GM19351 (cell line): ENCODE measurements at regions not wholly inside any gene's neighbourhood (a gene's known extent, or its start where the extent isn't known, plus 50 kb on each side); places are given as distances from the start of the nearest gene placed in this dataset.
"Not testable (repeated sequence)": the region's sequence is repeated elsewhere in the genome, so short reads cannot be mapped to it uniquely, and the experiment has no call there.

Experiments
- ATAC-seq: cut with Tn5 transposase; IDR thresholded peaks from one replicate; pipeline ENCODE4 v1.9.1; 2021; ENCODE audit warnings: mild to moderate bottlenecking, moderate library complexity; ENCODE audit not compliant: unreplicated experiment

DNA sequence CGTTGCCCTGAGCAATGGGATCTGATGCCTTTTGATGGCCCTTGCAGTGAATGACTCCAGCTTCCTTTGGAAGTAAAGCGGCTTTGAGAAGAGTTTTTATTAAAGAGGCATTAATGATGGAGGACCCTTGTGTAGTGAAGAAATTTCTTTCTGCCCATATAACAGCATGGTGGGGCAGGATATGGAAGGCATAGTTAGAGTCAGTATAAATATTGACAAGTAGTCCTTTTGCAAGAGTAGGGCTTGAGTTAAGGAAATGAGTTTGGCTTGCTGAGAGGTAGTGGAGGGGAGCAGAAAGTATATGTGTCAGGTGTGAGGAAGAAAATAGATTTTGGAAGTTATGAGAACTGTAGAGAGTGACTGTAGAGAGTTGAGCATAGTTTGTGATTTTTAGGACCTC lies 254.1 kb upstream of the DIO3 start:
- ATAC-seq: not testable (repeated sequence)

DNA sequence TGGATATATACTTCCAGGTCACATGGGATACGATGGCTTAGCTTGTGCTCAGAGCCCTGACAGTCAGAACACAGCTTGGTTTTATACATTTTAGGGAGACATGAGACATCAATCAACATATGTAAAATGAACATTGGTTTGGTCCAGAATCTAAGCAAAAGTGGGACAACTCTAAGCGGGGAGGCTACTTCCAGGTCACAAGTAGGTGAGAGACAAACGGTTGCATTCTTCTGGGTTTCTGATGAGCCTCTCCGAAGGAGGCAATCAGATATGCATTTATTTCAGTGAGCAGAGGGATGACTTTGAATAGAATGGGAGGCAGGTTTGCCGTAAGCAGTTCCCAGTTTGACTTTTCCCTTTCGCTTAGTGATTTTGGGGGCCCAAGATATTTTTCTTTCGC lies 250.1 kb upstream of the DIO3 start:
- ATAC-seq: not testable (repeated sequence)

DNA sequence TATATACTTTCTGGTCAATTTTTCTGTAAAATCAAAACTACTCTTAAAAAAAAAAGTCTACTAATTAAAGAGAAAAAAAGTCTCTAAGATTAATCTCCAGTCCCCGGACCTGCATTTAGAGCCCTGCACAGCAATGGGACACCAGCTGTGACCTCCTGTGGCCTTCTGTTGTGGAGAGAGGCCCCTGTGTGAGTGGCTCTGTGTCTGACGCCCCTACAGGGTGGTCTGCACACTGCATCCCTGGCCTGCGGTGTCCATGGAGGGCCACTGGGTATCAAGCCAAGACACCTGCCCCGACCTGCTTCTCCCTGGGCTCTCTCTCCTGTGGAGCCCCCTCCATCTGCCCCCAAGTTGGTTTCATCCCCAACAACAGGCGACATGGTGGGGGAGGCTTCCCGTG lies 248.0 kb upstream of the DIO3 start:
- ATAC-seq: no peak

DNA sequence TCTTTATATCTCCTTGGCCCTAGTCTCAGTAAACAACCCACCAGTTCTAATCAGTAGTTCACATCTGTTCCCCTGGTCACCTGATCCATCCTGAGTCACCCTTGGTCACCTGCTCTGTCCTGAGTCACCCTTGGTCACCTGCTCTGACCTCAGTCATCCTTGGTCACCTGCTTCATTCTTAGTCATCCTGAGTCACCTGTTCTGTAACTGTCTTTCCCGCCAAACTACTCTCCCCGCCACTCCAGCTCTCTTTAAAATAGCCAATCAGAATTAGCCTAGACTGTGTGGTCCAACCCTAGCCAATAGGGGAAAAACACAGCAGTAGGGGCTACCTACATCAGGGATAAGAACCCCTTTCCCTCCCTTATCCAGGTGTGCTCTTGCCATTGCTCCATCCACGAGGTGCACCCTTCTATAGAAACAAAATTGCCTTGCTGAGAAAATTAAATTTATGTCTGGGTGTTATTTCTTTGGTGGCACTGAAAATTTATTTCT lies 245.4 kb upstream of the DIO3 start:
- ATAC-seq: no peak

DNA sequence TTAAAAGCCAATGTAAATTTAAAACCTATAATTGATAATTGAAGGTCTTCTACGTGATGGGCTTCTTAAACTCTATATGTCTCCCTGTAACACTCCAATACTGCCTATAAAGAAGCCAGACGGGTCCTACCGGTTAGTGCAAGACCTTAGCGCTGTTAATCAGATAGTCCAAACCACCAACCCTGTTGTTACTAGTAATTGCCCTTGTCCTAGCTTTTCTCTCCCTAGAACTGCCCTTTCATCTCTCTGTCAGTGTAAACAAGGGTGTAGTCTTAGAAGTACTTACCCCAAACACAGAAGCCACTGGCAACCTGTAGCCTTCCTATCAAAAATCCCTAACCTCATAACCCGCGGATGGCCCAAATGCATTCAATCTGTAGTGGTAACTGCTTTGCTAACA lies 243.0 kb upstream of the DIO3 start:
- no peak for ATAC-seq

DNA sequence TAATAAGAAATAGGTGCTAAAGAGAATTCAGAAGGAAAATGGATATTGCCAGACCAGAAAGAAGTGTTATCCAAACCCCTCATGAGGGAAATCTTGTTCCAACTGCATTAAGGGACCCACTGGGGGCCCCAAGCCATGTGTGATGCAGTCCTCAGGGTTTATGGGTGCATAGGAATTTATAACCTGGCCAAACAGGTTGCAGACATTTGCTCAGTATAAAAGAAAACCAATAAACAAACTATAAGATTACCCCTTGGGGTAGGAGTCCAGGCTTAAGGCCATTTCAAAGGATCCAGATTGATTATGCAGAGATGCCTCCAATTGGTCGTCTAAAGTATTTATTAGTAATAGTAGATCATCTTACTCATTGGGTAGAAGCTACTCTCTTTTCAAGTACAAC lies 240.9 kb upstream of the DIO3 start:
- no peak for ATAC-seq

DNA sequence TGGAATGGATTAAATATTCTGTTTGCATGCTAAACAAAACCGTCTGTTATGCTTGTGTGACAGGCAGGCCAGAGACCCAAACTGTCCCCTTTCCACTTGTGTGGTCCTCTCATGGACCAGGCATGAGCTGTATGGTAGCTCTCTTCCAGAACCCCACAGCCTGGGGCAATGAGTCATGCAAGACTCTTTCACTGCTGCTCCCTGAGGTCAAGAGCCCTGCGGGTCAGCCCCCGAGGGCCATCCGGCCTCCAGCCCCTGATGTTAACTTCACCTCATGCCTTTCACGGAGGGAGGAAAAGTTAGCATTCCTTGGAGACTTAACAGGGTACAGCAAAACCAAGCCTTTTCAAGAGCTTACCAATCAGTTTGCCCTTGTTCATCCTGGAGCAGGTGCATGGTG lies 239.1 kb upstream of the DIO3 start:
- no peak for ATAC-seq

DNA sequence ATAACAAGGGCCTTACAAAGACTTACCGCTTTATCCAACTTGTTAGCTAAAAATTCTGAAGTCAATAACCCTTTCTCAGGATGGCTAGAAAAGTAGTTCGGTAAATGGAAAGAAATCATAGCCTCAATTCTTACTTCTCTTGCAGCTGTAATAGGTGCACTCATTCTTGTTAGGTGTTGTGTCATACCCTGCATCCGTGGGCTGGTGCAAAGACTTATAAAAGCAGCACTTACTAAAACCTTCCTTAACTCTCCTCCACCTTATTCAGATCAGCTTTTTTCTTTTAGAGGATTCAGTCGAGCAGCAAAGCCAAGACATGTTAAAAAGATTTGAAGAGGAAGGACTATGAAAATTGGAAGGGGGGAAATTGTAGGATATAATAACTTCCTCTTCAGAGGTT lies 238.2 kb upstream of the DIO3 start:
- no peak for ATAC-seq

DNA sequence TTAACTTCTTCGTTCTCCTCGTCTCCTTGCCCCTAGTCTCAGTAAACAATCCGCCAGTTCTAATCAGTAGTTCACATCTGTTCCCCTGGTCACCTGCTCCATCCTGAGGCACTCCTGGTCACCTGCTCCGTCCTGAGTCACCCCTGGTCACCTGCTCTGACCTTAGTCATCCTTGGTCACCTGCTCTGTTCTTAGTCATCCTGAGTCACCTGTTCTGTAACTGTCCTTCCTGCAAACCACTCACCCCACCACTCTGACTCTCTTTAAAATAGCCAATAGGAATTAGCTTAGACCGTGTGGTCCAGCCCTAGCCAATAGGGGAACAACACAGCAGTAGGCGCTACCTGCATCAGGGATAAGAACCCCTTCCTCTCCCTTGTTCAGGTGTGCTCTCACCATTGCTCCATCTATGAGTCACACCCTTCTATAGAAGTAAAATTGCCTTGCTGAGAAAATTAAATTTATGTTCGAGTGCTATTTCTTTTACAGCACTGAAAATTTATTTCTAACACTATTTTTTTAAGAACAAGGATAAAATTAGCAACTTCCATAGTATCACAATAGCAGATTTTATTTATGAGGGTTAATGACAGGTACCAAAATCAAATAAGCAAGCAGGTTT lies 237.6 kb upstream of the DIO3 start:
- ATAC-seq: not testable (repeated sequence)

DNA sequence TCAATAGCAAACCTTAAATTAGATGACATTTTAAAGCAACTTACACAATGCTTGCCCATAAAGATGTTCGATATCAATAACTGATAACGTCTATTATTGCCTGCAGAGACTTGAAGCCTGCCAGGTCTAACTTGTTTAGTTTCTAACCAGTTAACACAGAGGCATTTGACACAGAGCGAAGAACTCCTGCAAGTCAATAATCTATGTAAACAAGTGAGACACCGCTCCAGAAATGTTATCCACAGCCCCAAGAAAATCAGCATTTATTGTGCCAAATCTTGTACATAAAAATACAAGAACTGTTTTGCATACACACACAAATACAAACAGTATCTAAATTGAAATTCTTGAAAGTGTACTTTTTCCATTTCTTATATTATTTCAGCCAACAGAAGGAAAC lies 236.0 kb upstream of the DIO3 start:
- no peak for ATAC-seq

DNA sequence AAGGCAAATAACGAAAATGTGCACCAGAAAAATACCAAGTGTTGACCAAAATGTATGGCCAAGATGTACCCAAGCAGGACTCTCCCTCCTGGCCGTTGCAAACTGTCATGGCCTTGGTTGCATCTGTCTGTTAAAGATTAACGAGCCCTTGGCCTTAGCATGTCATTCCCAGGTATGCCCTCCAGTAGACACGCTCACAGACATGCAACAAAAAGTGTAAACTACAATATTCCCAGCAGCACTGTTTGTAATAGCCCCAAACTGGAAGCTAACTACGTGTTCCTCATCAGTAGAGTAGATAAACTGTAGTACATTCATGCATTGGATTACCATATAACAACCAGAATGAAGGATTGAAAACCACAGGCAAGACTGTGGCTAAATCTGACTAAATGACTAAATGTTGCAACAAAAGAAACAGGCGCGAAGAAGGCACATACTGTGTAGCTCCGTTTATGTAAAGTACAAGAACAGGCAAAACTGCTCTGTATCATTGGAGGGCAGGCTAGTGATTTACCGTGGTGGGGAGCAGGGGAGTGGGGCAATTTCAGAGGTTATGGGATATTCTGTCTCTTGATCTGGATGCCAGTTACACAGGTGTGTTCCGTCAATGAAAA lies 232.8 kb upstream of the DIO3 start:
- ATAC-seq: no peak

DNA sequence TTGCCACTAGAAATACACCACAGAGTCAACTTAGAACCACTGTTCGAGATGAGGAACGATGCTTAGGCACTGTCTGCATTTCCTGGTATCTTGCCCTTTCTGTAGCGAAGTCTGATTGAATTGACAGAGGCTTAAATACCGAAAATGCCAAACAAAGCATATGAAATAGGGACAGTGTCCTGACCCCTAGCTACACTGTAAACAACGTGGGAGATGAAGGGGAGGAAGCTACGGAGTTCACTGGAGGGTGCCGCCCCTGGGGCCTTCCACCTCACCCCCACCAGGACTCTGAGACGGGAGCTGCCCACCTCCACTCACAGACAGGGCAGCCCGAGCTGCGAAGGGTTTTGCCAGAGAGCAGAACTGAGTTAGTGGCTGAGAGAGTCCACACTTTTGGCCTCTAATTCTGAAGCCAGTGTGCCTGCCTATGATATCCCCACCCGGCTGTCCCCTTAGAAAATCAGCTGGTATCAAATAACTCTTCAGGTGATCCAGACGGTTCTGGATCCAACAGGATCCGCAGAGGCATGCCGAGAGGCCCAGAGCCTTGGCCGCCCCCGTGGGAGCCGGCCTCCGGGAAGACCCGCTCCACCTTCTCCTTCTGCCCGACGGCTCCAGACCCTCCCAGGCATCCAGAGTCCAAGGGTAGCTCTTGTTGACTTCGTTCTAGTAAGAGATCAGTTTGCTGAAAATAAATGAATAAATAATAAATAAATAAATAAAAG lies 230.7 kb upstream of the DIO3 start:
- no peak for ATAC-seq

DNA sequence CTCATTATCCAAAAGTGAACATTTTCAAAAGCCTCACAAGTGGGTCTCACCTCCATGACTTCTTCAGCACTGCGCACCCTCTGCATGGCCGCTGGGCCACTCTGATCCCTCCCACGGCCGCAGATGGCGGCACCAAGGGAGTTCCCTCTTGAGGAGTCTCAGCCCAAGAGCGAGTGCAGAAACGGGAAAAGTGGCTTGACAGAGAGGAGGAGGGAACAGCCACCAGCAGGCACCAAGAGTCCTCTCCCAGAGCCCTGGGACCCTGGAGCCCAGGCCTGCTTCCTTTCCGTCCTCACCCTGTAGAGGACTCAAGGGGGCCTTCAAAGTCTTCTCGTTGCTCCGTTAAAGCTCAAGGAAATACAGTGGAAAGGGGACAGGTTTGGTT lies 230.2 kb upstream of the DIO3 start:
- no peak for ATAC-seq

DNA sequence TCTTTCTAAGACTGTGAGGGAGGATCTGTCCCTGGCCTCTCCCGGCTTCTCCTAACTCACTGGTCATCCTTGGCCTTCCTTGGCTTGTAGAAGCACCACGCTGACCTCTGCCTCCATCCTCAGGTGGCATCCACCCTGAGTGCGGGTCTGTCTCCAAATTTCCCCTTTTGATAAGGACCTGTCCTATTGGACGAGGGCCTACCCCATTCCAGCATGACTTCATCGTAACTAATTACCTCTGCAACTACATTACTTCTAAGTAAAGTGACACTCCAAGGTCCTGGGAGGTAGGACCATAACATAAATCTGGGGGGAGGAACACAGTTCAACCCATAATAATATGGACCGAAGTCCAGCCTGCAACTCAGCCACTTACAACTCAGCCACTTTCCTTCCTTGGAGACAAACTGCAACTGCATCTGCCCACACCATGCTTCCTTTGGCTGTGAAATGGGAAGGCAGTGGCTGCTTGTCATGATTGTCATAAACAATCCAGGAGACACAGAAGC lies 229.6 kb upstream of the DIO3 start:
- no peak for ATAC-seq

DNA sequence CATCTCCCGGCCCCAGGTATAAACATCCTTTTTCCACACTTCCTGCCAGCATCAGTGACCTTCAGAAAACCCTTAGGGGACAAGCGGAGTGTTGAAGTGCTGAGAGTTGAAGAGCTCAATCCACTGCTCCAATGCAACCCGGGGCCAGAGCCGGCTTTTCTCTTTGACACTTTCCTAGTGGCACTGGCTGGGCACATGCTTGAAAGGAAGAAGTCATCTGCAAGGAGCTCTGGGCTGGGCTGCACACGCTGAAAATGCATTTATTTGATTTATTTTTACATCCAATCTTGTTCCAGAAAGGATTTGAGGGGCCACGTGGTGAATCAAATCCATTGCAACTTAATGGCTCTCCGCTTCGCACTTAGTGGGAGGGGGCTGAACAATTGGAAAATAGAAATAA lies 229.0 kb upstream of the DIO3 start:
- ATAC-seq: no peak

DNA sequence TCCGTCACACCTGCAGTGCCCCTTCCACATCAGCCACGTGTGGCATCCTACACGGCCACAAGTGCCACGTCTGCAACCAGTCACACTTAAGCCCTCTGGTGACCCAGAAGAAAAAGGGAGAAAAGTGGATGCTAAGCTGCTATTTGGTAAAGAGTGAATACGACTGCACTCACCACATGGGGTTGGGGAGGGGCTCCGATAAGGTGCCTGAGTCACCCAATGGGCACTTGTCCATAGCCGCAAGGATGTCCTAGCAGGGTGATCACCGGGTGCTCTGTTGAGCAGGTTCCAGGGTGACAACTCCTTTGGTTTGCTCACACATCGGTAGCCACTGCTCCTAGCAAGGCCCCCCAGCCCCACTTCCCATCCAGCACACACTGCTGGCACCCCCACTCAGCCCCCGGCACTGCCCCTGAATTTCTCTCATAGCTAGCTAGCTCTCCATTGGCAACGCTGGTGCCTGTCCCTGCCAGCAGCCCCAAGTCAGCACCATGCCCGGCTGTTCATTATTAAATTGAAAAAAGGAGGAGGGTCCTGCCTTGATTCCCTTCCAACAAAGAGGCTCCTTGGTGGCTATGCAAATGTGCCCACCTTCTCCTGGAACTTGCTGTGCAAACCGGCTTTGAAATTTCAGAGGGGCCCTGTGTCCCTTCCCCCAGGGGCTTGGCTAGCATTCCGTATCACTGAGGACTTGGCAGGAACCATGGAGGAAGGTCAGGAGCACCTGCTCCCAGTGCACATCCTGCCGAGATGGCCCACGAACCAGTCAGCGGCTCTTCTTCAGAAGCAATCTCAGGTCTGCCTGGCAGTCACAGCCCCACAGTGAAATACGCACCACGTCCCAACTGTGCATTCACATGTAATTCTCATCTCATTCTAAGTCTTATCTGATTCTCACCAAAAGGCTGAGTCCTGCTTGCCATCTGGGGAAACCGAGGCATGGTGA lies 227.7 kb upstream of the DIO3 start:
- no peak for ATAC-seq

DNA sequence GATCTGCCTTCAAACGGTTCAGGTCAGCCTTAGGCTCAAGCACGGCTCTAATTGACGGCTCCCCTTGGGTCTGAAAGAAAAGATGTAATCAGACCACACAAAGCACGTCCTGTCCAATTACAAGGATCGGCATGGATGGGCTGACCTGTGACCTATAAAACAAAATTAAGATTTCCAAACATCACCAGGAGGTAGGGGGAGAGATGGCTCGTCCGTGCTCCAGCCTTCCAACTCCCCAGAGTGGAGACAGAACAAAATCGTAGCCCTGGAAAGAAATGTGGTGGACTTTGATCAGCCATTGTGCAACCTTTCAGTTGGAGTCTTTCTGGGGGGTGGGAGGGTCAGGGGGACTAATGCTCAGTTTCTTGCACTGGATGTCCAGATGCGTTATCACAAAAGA lies 226.6 kb upstream of the DIO3 start:
- no peak for ATAC-seq

DNA sequence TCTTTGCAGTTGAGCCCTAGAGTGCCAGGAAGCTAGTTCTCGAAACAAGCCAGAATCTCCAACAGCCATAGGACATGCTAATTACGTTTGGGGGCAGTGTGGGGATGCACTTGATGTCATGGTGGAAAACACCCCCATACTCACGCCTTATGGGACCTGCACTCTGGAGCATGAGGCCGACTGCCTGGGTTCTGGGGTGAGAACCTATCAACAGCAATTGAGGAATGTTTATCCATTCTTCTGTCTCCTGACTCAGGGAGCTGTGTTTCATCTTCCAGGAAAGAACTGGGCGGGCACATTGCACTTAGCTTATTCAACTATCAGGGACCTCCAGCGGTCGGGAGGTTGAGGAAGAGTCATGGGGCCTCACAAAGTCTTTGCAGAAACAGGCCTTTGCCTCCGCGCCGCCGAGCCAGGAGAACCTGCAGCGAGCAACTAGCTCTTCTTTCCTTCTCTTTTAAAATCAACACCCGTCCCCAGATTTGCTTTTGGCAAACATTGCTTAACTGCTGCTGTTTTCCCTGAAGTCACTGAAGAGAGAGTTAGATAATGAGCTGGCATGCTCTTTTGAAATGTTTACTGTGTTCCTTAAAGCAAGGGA lies 226.1 kb upstream of the DIO3 start:
- ATAC-seq: no peak

DNA sequence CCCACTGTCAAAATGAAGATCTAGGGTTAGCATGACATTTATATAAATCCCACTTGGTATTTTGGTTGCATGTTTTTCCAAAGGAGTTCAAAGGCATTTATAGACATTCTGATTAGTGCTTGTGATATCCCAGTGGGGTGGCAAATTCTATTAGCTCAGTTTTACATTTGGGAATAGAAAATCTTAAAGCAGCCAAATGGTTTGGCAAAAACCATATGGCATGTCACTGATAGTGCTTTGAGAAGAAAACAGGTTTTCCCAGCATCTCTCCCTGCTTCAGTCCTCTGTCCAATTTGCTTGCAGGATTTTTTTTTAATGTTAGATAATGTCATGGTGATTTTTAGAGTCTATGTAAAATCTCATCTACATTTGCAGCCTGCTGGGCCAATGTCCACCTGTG lies 225.1 kb upstream of the DIO3 start:
- ATAC-seq: no peak

DNA sequence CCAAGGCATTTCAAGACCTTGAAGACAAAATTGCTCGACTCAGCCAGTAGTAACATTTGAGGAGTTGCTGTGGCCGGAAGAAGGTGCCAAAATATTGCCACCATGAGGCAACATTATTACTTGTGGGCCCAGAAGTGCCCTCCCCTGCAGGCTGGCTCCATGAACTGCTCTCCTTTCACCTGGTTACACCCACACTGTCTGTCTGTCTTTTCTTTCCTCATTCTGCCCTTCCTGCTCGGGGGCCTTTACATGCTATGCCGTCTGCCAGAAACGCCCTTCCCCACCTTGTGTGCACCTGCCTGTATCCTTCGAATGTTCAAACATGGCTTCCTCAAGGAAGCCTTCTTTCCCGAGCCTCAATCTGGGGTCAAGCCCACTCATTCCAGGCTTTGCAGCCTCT lies 224.2 kb upstream of the DIO3 start:
- no peak for ATAC-seq

DNA sequence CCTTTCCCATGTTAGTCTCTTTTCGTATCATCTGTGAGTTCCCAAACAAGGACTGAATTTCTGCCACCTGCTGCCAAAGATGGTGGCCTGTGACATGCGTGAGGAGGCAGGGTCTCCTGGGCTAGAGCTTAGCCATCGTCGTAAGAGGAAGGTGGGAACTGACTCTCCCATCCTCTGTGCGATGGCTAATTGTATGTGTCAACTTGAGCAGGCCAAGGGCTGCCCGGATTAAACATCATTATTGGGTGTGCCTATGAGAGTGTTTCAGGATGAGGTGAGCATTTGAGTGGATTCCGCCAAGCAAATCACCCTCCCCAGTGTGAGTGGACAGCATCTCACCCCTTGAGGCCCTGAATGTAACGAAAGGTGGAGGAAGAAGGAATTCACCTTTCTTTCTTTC lies 220.7 kb upstream of the DIO3 start:
- ATAC-seq: no peak
